NCI-H2196 treated with DMSO at 0.1 percent for 48 hours (cell line): ENCODE measurements at regions not wholly inside any gene's neighbourhood (a gene's known extent, or its start where the extent isn't known, plus 50 kb on each side); places are given as distances from the start of the nearest gene placed in this dataset.
"Not testable (repeated sequence)": the region's sequence is repeated elsewhere in the genome, so short reads cannot be mapped to it uniquely, and the experiment has no call there.

Experiments used
- DNase-seq: peaks from one replicate; lab custom pipeline; 2025; ENCODE audit not compliant: unreplicated experiment; lab: John Stamatoyannopoulos, UW

GRCh38 chr10:58068809-58069208 lies 198.9 kb downstream of the IPMK start:
- no peak for DNase-seq

- no peak for DNase-seq
Measured at GRCh38 chr10:58066979-58067378, 200.7 kb downstream of the IPMK start.

GRCh38 chr10:58066126-58066525 lies 201.6 kb downstream of the IPMK start:
- no peak for DNase-seq

GRCh38 chr10:58065529-58065815 lies 202.2 kb downstream of the IPMK start:
- DNase-seq: no peak

DNA sequence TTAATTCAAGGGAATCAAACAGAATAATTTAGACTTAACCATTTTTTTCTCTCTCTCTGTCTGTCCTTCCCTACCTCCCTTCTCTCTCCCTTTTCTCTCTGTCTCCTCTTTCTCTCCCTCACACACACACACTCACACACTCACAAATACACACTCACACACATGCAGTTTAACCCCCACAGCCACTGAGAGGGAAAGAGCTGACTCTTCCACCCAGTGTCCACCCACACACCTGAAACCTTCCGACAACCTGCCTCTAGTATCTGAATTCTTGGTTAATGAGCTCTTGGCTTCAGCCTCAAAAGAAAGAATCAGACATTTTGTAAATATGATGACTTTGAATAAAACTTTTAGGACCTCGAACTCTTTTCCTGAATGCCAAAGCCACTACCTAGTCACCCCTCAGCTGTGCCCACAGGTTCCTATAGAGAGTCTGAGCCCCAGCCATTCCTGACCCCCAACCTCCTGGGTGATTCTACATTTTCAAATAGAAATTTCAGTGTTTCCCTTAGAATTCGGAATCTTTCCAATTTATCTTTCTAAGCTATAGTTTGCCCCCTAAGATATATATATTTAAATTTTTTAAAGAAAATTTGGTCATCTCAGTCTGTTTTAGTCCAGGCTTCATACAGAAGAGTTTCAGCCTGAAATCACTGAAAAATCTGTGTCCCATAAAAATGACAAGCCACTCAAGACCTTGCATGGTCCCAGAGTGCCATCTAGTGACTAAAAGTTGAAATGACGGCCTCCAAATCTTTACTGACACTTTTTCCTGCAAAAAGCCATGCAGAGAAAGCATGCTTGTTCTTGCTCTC lies 202.8 kb downstream of the IPMK start:
- no peak for DNase-seq

- no peak for DNase-seq
Measured at GRCh38 chr10:58063861-58064480, 203.7 kb downstream of the IPMK start.

DNA sequence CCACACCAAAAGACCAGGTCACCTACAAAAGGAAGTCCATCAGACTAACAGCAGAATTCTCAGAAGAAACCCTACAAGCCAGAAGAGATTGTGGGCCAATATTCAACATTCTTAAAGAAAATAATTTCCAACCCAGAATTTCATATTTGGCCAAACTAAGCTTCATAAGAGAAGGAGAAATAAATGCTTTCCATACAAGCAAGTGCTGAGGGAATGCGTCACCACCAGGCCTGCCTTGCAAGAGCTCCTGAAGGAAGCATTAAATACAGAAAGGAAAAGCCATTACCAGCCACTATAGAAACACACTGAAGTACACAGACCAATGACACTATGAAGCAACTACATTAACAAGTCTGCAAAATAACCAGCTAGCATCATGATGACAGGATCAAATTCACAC lies 209.0 kb downstream of the IPMK start:
- not testable (repeated sequence) for DNase-seq

GRCh38 chr10:58054881-58055280 lies 212.8 kb downstream of the IPMK start:
- DNase-seq: no peak

DNA sequence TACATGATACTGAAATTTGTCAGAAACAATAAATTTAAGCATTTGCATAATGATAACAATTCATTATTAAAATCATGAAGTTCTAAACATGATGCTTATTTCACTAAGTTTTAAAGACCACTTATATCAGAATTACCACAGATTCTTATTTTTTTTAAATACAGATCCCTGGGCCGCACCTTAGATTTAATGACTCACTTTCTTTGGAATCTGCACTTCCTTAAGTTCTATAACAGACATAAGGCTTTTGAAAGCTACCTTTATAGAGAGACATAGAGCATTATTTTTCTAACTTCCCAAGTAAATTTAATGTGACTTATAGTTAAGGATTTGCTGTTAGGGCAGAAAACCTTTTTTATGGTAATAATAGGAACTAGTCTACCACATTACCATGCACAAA lies 214.9 kb downstream of the IPMK start:
- no peak for DNase-seq

DNA sequence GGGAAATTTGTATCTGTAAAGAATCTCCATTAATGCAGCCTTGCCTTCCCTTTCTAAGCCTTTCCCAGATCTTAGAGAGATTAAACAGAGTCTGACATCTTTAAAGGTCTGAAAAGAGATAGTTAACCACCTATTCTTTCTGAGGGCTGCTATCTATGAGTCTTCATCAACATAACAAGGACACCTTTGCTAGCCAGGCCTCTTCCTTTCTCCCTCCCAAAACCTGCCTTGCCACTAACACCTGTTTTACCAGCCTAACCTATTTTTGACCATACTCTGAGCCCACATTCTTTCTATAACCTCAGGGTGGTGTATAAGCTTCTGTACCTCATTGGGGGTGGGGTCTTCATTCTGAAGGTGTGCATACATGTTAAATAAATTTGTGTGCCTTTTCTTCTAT lies 217.1 kb downstream of the IPMK start:
- DNase-seq: no peak

DNA sequence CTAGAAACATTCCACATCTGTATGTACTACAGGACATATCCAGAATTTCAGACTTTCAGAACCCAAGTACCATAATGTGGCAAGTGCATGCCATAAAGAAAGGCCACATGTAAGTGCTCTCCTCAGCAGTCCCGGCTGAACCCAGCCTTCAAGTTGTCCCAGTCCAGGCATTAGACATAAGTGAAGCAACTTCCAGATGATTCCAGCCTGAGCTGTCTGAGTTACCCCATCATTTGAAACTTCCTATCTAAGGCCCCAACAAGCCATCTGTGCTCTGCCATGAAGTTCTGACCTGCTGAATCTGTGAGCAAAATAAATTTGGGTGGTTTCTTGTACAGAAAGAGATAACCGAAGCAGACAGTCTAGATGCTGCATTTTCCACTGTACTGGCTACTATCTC lies 218.8 kb downstream of the IPMK start:
- DNase-seq: no peak

DNA sequence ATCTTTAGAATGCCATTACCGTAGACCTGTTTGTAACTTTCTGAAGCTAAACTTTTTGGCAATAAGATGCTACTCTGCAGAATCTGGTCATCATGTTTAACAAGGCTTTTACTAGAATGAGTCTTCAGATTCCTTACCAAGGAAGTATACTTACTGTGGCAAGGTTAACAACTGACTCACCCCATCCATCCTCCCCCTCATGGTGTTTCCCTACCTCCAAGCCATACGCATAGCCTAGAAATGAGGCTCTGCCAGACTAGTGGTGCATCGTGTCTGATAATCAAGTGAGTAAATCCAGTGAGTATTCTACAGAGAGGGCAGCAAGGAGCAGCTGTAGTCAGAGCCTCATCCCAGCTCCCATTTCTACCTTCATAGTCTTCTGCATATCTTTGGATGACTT lies 223.6 kb downstream of the IPMK start:
- no peak for DNase-seq

DNA sequence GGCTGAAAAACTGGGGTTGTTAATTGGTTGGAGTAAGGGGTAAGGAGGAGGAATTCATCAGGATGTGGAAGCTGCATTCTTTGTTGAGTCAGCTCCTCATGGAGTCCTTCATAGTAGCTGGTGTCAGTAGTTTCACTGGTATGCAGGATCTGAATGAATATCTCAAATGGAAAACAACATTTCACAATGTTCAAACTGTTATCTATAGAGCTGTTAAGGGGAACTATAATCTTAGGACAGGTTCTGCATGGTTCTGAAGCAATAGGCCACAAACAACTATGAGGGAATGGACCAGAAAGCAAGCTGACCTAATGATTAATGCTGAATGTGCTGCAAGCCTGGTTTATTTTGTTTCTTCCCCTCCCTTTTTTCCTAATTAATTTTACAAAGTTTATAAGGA lies 225.8 kb downstream of the IPMK start:
- no peak for DNase-seq

DNA sequence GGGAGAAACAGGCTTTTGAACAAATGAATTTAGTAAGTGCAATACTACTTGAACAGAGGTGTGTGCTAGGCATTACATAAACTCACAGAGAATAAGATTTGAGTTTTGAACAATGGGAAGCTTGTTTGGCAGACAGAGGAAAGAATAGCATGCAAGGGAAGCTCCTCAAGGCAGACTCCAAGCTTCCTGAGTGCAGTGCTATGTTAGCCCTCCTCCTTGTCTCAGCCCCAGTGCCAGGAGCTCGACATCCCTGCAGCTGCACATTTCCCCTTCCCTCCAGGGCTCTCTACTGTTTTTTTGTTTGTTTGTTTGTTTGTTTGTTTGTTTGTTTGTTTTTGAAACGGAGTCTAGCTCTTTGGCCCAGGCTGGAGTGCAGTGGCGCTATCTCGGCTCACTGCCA lies 237.5 kb downstream of the IPMK start:
- no peak for DNase-seq

DNA sequence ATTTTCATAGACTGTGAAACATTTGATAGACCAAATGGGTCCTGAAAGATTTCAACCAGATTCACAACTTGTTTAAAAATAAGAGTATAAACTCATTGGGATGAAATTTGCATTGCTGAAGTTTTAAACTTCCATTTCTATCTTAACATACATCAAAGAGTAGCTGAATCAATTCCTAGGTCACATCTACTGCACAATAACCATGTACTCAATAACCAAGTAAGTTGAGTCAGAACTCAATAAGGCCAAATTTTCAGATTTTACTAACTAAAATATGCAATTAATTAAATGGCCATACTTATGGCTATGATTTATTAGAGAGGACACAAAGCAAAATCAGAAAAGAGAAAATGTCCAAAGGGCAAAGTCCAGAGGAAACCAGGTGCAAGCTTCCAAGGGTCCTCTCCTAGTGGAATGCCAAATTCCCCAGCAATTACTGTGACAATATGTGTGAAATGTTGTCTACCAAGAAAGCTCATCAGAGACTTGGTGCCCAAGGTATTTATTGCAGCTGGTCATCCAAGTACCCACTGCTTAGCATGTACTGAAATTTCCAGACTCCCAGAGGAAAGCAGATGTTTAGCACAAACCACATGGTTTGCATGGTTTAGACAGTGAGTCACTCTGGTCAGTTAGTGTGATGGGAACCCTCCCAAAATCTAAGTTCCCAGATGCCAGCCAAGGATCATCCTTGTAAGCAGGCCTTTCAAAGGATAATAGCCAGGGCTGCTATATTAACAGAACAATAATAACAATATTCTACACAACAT lies 238.9 kb downstream of the IPMK start:
- no peak for DNase-seq

GRCh38 chr10:58027426-58027825 lies 240.3 kb downstream of the IPMK start:
- no peak for DNase-seq

GRCh38 chr10:58026036-58026435 lies 241.7 kb downstream of the IPMK start:
- DNase-seq: no peak

DNA sequence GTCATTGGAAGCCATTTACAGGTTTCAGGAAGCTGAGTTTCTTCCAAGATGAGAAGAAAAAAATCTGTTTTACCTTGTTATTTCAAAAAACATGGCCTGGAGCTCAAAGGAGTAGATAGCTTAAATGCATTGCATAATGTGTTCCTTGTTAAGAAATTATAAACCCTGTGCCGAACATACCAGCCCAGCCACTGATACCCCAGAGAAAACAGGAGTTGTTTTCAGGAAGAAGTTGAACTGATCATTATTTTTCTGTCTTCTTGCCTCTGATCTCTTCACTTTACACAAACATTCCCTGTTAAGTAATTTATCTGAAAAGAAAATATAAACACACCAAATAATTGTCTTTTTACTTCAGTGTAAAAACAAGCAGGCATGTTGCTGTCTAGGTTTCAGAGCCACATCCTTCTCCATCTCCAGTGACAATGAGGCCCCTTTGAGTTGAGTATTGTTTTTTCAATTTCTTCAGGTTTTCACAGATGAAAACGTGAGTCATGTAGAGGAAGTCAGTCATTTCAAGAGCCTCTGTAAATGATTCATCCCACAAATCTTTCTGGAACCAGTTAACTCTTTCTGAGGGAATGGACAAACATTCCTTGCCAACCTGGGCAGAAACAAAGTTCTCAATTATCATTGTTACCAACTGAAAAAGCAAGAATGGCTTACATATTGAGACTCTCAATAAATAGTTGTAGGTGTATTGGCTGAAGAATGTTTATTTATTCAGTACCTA lies 244.2 kb downstream of the IPMK start:
- no peak for DNase-seq

DNA sequence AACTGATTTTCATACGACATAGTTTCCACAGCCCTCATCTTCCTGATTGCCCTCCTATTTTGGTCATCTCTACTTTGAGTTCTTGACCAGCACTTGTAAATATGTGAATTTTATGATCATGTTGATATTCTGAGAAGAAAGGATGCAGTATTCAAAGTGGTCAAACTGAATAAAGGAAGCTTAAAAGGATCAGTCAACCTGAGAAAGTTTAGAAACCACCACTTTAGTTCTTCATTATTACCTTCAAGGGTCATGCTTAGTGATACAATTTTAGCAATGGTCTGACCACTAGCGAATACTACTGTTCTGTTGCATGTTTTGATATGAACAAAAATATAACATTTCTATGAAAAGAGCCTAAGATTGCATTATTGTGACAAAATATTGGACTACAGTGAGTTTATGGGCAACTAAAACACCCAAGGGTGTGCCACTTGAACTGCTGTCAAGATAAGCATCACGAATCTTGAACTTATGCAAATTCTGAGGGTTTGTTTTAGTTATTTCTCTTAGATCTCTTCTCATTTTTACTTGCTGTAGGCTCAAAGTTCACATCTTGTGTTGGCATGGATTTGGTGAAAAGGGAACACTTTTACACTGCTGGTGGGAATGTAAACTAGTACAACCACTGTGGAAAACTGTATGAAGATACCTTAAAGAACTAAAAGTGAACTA lies 247.7 kb downstream of the IPMK start:
- DNase-seq: no peak

DNA sequence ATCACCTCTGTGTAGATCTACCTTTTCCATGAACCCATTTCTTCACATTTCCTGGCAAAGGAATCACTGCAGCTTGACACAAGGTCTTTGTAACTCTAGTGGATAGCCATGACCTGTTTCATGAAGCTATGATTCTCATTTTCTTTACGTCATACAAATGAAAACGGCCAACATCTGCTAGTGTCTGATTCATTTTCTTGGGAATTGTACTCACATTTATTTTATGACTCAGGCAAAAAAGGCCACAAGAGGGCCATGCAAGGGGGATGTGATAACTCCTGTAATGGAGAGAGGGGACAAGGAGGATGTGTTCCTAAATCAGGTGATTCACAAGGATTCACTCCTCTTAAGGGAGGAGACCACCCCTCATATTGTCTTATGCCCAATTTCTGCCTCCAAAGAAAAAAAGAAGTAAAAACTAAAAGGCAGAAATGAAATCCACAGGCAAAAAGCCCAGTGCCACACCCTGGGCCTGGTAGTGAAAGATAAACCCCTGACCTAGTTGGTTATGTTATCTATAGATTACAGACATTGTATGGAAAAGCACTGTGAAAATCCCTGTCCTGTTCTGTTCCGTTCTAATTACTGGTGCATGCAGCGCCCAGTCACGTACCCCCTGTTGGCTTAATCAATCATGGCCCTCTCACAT lies 249.9 kb downstream of the IPMK start:
- DNase-seq: no peak

DNA sequence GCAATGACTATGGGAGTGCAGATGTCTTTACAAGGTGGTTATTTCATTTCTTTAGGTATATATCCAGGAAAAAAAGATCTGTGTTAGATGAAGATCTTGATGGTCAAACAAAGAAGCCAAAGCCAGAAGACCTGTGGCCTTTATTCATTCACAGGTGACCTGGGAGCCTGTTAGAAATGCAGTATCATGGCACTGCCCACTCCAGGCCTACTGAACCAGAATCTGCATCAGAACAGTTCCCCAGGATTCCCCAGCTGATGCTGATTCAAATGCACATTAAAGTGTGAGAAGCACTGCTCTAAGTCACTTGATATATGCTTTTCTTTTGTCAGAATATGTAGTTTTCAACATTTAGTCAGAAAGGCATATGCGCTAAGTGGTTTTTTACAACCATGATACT lies 251.1 kb downstream of the IPMK start:
- no peak for DNase-seq
